ENCODE measurements at regions not wholly inside any gene's neighbourhood (a gene's known extent, or its start where the extent isn't known, plus 50 kb on each side); places are given as distances from the start of the nearest gene placed in this dataset.
"Not testable (repeated sequence)": the region's sequence is repeated elsewhere in the genome, so short reads cannot be mapped to it uniquely, and the experiment has no call there.

- no peak for DNase-seq (ENCODE audit: low read depth)
These were observed 905.7 kb upstream of the TENM4 start for GRCh38 chr11:80346353-80347059.

DNA sequence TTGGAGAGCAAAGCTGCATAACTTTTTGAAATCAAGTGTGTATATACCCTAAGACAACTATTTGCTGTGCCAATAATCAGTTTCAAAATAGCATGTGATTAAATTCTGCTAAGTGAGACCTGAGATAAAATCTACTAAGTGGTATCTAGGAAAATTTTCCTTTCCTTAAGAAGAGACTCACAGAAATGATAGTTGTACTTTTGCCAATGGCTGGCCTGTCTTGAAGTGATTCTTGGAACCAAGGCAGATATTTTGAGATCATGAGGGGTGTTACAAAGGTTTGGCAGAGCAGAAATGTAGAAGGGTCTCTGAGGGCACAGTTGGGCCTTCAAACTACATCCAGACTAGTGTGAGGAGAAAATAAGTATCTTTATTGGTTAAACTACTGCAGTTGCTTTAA is 902.6 kb upstream of the TENM4 start:
- DNase-seq (ENCODE audit: low read depth), result no peak

DNA sequence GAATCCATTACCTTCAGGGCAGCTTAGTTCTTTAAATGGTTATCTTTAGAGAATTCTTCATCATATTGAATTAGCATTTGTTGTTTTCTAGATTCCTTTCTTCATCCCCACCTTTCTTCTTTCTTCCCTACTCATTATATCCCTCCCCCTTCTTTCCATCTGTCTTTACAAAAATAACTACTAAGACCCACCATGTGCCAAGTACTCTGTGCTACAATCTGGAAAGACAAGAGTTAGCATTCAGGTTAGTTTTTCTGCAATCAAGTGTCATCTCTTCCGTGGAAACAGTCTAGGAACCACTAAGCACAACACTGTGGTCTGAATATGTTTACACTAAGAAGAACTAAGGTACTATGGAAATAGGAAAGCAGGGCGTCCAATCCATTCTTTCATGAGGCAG is 897.4 kb upstream of the TENM4 start:
- no peak for DNase-seq (ENCODE audit: low read depth)

GRCh38 chr11:80331694-80332093 is 890.9 kb upstream of the TENM4 start:
- DNase-seq (ENCODE audit: low read depth), result no peak

- DNase-seq (ENCODE audit: low read depth), result no peak
These were observed 889.4 kb upstream of the TENM4 start for GRCh38 chr11:80330264-80330663.

DNA sequence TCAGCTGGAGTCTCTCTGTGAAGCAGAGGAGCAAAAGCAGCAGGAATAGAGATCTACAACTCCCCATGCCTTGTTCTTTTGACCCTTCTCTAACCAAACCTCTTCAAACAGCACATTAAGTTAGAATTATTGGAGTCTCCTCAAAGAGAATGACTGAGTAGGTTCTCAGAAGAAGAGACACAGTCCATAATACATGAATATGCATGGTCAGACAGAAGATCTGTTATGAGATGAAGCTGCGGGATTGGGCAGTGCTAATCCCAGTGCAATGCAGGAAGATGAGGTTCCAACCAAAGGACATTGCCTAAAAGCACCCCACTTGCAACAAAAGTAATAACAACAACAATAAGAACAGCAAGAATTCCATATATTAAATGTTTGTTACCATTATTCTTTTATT is 887.9 kb upstream of the TENM4 start:
- no peak for DNase-seq (ENCODE audit: low read depth)

DNA sequence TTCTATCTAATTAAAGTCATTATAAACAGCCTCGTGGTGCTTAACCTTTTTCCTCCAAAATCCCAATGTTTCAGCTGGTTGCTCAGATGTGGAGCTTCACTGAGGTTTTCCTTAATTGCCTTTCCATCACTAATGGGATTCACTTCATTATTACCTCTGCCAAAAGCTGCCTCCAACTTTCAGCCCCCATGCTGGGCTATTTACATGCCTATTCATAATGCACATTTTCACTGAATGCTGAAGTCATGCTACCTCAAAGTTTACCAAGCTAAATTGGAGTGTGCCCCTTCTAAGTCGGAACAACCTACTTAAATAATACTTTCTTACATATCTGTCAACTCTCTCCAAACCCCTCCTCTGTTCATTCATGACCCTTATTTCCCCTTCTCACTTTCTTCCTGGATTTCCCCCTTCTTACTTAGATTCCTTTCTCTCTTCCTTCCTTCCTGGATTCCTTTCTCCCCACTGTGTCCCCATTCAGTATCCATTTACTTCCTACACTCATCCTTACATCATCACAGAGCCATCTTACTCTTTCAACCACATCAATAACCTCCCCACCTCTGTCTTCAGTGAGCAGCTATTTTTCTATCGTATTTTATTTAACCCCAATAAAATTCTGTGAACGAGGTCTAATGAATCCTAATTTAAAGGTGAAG is 887.3 kb upstream of the TENM4 start:
- no peak for DNase-seq (ENCODE audit: low read depth)

DNA sequence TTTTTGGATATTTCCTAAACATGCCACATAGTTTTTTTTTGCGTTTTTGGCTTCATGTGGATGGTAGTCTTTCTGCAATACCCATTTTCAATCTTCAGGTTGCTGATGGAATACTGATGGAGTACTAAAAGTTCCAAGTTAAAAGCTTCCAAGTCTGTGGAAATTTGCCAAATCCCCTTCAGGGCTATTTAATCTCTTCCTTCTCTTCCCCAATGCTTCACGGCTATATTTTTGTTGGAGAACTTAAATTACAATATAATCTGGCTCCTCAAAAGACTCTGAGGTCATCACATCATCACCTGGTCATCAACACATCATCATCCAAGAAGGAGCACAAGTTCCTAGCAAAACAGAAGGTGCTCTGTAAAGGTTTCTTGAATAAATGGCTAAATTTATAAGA is 881.0 kb upstream of the TENM4 start:
- DNase-seq (ENCODE audit: low read depth), result no peak

GRCh38 chr11:80320765-80321164 is 879.9 kb upstream of the TENM4 start:
- no peak for DNase-seq (ENCODE audit: low read depth)

DNA sequence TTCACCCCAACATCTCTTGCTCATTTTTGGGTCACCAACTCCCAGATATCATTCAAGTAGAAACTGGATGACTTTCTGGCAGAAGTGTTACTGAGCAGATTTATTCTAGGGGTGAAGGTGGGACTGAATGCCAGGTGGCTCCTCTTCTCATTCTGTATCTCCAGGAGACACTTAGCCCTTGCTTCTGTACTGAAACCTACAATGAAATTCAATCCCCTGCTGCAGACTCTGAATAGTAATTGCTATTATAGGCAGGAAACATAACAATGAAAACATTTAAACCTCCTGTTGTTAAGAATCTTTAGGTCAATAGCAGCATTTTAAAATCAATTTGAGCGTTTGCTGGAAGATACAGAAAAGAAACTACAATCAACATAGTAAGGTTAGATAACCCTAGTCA is 879.4 kb upstream of the TENM4 start:
- no peak for DNase-seq (ENCODE audit: low read depth)

DNA sequence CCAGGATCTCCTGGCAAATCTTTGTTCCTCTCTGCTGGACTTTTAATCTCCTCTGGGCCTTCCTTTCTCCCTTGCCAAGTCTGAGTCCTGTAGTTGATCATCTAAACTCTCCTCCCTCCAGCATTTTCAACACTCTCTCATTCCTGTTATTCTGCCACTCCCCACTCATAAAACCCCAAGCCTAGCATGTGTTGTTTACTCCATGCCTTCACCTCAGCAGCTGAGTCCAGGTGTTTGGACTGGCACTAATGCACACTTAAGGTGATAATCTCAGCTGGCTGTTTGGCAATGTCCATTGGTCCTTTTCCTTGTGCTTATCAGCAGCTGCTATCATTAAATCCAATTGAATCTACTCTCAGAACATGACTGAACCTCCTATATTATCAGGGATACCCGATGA is 876.8 kb upstream of the TENM4 start:
- DNase-seq (ENCODE audit: low read depth), result no peak

DNA sequence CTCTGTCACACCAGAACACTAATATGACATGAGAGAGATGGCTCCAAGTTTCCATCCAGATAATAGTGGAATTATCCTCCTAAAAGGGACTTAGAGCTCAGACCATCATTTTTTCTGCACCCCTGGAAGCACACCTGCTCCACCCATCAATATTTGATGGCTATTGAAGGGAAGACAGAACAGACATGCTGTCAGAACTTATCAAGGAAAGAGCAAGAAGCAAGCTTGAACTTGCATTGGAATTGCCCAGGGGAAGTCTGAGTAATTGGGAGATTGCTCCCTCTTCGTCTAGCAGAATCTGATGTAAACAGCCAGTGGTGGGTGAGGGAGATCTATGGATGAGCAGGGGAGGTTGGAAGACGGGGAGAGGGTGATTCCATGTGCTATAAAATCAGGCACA is 874.4 kb upstream of the TENM4 start:
- no peak for DNase-seq (ENCODE audit: low read depth)

- no peak for DNase-seq (ENCODE audit: low read depth)
These were observed 868.5 kb upstream of the TENM4 start for GRCh38 chr11:80309301-80309700.

- DNase-seq (ENCODE audit: low read depth), result no peak
These were observed 866.8 kb upstream of the TENM4 start for GRCh38 chr11:80307676-80308075.

DNA sequence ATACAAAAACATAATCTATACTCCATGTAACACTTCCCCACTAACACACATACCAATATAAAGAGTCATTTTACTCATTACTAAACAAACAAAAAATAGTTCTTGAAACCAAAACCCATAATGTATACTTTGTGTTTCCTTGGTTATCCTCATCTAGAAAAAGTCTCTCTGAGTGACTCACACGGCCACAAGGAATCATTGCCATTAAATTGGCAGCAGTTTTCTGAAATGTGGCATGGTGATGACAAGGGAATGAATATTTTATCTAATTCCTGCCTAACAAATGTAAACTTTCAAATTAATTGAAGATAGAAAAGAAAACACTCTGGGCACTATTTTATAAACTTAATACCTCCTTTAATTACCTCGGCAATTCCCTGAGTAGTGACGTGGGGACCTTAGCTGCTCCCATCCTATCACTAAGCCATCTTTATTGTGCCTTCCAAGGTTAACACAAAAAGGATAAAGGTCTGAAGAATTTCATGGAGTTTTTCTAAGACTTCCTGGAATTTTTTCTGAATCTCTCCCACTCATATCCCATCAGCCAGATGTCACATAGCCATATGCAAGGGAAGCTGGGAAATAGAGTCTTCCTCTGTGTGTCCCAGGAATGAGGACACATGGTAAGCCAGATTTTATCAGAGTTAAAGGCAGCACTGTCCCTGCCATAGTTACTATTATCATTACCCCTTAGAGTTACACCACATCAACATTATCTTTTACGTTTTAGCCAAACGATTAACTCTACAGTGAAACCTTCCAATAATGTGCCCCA is 857.2 kb upstream of the TENM4 start:
- DNase-seq (ENCODE audit: low read depth), result no peak

DNA sequence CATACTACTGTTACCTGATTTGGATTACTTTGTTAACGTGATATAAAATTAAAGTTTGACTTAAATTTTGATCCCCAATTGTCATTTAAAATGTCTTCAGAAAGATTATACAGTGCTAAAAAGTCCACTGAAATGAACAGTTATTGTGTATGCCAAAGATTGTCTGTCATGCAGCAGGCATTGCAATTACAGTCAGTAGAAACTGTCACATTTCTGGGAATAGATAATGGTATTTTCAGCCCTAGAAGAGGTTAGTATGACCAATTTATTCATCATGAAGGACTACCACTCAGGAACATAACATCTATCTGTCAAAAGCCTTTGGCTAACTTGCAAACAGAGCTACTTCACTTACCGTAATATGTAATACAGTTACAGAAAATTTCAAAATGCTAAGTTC is 852.5 kb upstream of the TENM4 start:
- no peak for DNase-seq (ENCODE audit: low read depth)

DNA sequence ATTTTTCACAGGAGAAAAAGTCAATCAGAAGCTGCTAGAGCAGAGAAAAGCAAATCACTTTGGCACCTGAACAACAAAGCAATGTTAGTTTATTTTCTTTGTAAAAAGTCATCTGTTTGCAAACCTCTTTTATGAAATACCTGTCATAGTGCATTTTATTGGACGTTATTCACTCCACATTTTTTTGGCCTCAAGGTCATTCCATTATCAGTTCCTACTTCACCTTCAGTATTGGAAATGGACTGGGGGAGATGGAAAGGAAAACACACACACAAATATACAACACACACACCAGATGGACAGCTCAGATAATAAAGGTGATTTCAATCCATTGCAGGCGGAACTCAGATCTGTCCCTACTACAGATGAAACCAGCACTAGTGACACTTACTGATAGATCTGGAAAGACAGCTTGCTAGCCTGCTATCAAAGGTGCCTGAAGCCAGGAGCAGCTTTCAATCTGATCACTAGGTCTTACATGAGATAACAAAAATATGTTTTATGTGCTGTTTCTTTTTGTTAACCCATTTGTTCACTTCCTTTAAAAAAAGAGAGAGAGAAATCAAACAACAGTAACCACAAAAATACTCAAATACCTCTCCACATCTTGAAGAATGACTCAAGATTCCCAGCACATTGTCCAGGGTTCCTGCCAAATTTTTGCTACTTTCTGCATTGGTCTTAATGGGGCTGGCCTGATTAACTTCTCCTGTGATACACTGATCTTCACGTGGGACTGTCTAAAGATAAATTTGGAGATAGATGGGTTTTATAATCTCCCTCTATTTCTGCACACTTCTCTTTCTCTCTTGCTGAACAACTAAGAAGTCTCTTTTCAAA is 844.3 kb upstream of the TENM4 start:
- DNase-seq (ENCODE audit: low read depth), result no peak

DNA sequence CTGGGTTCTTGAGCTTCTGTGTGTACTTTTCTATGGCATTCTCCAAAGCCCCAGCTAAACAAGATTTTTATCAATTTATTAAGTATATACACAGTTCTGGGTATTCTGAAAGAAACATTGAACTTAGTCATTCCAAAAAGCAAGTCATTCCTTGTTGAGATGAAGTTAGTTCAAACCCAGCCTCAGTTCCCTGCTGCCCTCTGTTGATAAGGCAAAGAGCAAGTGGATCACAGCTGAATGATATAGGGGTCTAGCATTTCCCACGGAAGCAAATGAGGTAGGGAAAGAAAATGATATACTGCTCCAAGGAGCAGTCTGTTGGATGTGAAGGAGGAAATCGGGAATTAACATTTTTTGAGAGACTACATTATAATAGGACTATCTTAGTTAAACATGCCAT is 841.8 kb upstream of the TENM4 start:
- DNase-seq (ENCODE audit: low read depth), result no peak

GRCh38 chr11:80281194-80281593 is 840.4 kb upstream of the TENM4 start:
- no peak for DNase-seq (ENCODE audit: low read depth)

DNA sequence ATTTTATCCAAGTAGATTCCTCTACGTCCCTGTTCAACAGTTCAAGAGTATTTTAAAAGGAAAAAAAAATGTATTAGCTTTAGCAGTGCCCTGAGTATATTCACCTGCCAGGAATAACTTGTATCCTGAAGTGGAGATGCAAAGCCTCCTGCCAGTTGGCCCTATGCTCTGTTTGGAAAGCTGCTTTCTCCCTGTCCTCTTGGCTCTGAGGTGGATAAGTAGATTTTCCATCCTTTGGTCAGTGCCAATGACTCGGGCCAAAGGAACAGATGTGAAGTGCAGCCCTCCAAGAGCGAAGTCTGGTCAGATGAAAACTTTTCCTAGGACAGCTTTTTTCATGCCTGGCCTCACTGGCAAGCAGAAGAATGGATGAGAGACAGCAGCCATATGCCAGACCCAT is 839.9 kb upstream of the TENM4 start:
- DNase-seq (ENCODE audit: low read depth), result no peak

GRCh38 chr11:80261776-80262175 is 820.9 kb upstream of the TENM4 start:
- no peak for DNase-seq (ENCODE audit: low read depth)

- DNase-seq (ENCODE audit: low read depth), result not testable (repeated sequence)
These were observed 816.6 kb upstream of the TENM4 start for GRCh38 chr11:80257319-80258015.
